Endothelial cell of umbilical vein (primary cell): ENCODE measurements at regions not wholly inside any gene's neighbourhood (a gene's known extent, or its start where the extent isn't known, plus 50 kb on each side); places are given as distances from the start of the nearest gene placed in this dataset.

Source experiments
- BruUV-seq: library from RNA; stranded (reverse); fragments of 400-500 nt; replicated peaks from 2 replicates; lab custom pipeline; 2021; lab: Mats Ljungman, UMichigan
- CTCF ChIA-PET: fragments of 300-600, 350-600 bp; sonication (Branson Sonifier 250); formaldehyde crosslinking; loops from one replicate; lab custom pipeline; 2021; ENCODE audit warnings: antibody characterized with exemption, inconsistent platforms; lab: Charles Lee
- POLR2A ChIA-PET: fragments of 300-600, 350-600 bp; sonication (Branson Sonifier 250); formaldehyde crosslinking; loops from one replicate; lab custom pipeline; 2021; ENCODE audit warnings: antibody characterized with exemption, inconsistent platforms; lab: Charles Lee
- DNase-seq: peaks from one replicate; pipeline ENCODE4 v3.0.0-alpha.2; 2011; ENCODE audit warnings: low read depth, low spot score
- FAIRE-seq: peaks from 2 replicates; lab custom pipeline; 2011; peaks lifted over from hg19 to GRCh38; lab: Jason Lieb, UNC
- H2AFZ ChIP-seq: 2 replicates; pipeline ENCODE4 v1.6.0; 2012; ENCODE audit warnings: low read depth, low read length, control low read depth, inconsistent platforms
- H3K27ac ChIP-seq: 2 replicates; pipeline ENCODE4 v1.5.1; 2011; ENCODE audit warnings: low read depth, mild to moderate bottlenecking, control low read depth, low read length, moderate library complexity; ENCODE audit not compliant: insufficient read depth
- H3K27me3 ChIP-seq, 2 experiments: 2 replicates each; pipeline versions ENCODE4 v1.6.0 to v1.6.1; 2011; ENCODE audit warnings: low read length in 2 of 2, mixed read lengths in 1 of 2; ENCODE audit not compliant: control insufficient read depth in 2 of 2, insufficient read depth in 2 of 2
- H3K36me3 ChIP-seq, 2 experiments: 2 replicates in 1 of 2; 3 replicates in 1 of 2; pipeline ENCODE4 v1.5.1; 2011; ENCODE audit warnings: low read length in 2 of 2, mild to moderate bottlenecking in 1 of 2, moderate library complexity in 1 of 2; ENCODE audit not compliant: control insufficient read depth in 2 of 2, insufficient read depth in 2 of 2; ENCODE audit errors: extremely low read depth in 1 of 2
- H3K4me1 ChIP-seq: 3 replicates; pipeline ENCODE4 v1.5.1; 2011; ENCODE audit warnings: mild to moderate bottlenecking, low read length; ENCODE audit not compliant: control insufficient read depth, insufficient read depth; ENCODE audit errors: extremely low read depth
- H3K4me2 ChIP-seq: 2 replicates; pipeline ENCODE4 v1.6.1; 2011; ENCODE audit warnings: low read length, control low read depth, mixed read lengths; ENCODE audit not compliant: insufficient read depth
- H3K4me3 ChIP-seq, 3 experiments: fragments of 200-600 bp in 1 of 3; sonication (generic), shearing (Covaris generic) in 1 of 3; replicated peaks in 1 of 3; 2 replicates each; pipeline ENCODE4 v1.5.1; 2011 to 2016; ENCODE audit warnings: control low read depth in 3 of 3, low read length in 3 of 3, mild to moderate bottlenecking in 2 of 3, inconsistent platforms in 1 of 3, low read depth in 1 of 3, moderate library complexity in 1 of 3; ENCODE audit not compliant: insufficient read depth in 1 of 3
- H3K79me2 ChIP-seq: 2 replicates; pipeline ENCODE4 v1.6.0; 2012; ENCODE audit warnings: low read length, inconsistent platforms; ENCODE audit not compliant: control insufficient read depth, insufficient read depth
- H3K9ac ChIP-seq: replicated peaks from 2 replicates; pipeline ENCODE3; 2011; ENCODE audit warnings: low read length, control low read depth; ENCODE audit not compliant: insufficient read depth; ENCODE audit errors: extremely low read depth
- H3K9me1 ChIP-seq: replicated peaks from 3 replicates; pipeline ENCODE4 v1.6.0; 2011; ENCODE audit warnings: mild to moderate bottlenecking, low read length; ENCODE audit not compliant: control insufficient read depth, insufficient read depth; ENCODE audit errors: extremely low read depth
- H3K9me3 ChIP-seq: replicated peaks from 2 replicates; pipeline ENCODE4 v1.5.1; 2012; ENCODE audit warnings: low read length, inconsistent platforms; ENCODE audit not compliant: control insufficient read depth, insufficient read depth
- H4K20me1 ChIP-seq: replicated peaks from 2 replicates; pipeline ENCODE3; 2011; ENCODE audit warnings: mild to moderate bottlenecking, low read length; ENCODE audit not compliant: control insufficient read depth, insufficient read depth; ENCODE audit errors: extremely low read depth
- EZH2 ChIP-seq: IDR thresholded peaks from 2 replicates; pipeline ENCODE4 v1.6.1; 2012; ENCODE audit warnings: borderline replicate concordance, low read depth, mild to moderate bottlenecking, moderate library complexity, low read length, inconsistent platforms; ENCODE audit not compliant: severe bottlenecking
- FOS ChIP-seq: IDR thresholded peaks from 2 replicates; pipeline ENCODE4 v1.6.1; 2011; ENCODE audit warnings: mild to moderate bottlenecking, low read length, moderate library complexity, borderline replicate concordance; ENCODE audit not compliant: insufficient read depth
- JUN ChIP-seq: IDR thresholded peaks from 2 replicates; pipeline ENCODE4 v1.6.1; 2011; ENCODE audit warnings: borderline replicate concordance, low read depth; ENCODE audit not compliant: insufficient read length, insufficient read depth
- MAX ChIP-seq: IDR thresholded peaks from 2 replicates; pipeline ENCODE4 v1.6.1; 2011; ENCODE audit not compliant: insufficient read depth, insufficient read length
- MYC ChIP-seq: IDR thresholded peaks from one replicate; pipeline ENCODE4 v1.6.1; 2011; ENCODE audit warnings: mild to moderate bottlenecking, low read depth, low read length
- POLR2A ChIP-seq: IDR thresholded peaks from 2 replicates; pipeline ENCODE4 v1.6.1; 2012; ENCODE audit warnings: low read depth, mild to moderate bottlenecking, control low read depth, low read length
- POLR2AphosphoS5 ChIP-seq: IDR thresholded peaks from 2 replicates; pipeline ENCODE4 v1.6.1; 2012; ENCODE audit warnings: low read depth, mild to moderate bottlenecking, control low read depth, low read length, moderate library complexity; ENCODE audit not compliant: insufficient read depth
- dilution Hi-C: fragments of 300-500 bp; cut with MboI; formaldehyde crosslinking; loops from one replicate; pipeline ENCODE4 v1.15.0; 2019; ENCODE audit warnings: low sequenced_read_pairs; ENCODE audit not compliant: extremely low pct_ligation_motif_present
- intact Hi-C: fragments of 100-400 bp; cut with micrococcal nuclease; formaldehyde crosslinking; loops from one replicate; pipeline ENCODE4 v1.10.0; 2022
- TF ChIP-seq, protein P1 (sequence below), 2 donors: IDR thresholded peaks; 1 replicate in 1 of 2; 2 replicates in 1 of 2; pipeline ENCODE4 v1.5.1; 2011; ENCODE audit warnings: low read length in 2 of 2, mild to moderate bottlenecking in 2 of 2, moderate library complexity in 2 of 2, control low read depth in 1 of 2, inconsistent platforms in 1 of 2, low read depth in 1 of 2; ENCODE audit not compliant: insufficient read depth in 1 of 2; ENCODE audit errors: extremely low read depth in 1 of 2

DNA sequence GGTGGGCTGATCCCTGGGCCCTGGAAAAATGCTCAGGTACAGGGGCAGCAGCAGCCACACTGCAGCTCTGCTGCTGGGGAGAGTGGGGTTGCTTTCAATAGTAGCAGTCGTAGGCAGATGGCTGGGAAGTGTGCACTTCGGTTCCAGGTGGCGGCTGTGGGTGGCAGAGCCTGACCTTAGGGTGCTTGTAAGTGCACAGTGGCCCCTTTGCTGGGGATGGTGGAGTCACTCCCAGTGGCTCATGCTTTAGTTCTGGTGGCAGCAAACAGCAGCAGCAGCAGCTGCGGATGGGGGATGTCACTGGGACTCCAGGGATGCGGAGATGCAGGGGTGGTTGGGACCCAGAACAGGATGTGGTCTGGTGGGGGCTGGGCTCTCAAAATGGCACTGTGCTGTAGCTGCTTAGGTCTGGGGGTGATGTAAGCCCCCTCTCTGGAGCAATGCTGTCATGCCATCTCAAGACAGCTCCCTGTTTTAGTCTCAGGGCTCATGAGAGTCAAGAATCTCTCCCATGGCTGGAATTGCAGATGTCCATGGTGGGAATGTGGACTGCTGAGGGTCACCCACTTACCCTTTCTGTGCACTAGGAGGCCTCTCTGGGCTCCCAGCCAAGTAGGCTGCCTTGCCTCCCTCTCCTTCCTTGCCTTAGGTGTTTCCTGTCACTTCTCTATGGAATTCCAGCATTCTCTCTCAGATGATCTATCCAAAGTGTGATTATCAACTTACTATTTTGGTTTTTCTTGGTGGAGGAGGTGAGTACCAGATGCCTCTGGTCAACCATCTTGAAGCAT is 146.7 kb upstream of the SLC22A23 start:
- intact Hi-C loops (no loop called here), dilution Hi-C loops (no loop called here)
- Histone ChIP-seq H3K79me2 (no peaks in the 10 kb centered on the region), H3K4me1 (no peaks in the 10 kb centered on the region), H3K36me3 (no peaks in the 10 kb centered on the region), H2AFZ (no peak overlapping the region), H3K4me2 (no peak overlapping the region), H3K9me1 (no peaks in the 10 kb centered on the region), H3K27me3 (peaks cover 0 to 6% of the 10 kb centered on the region in 2 experiments), H4K20me1 (no peaks in the 10 kb centered on the region), H3K4me3 (no peak overlapping the region), H3K9me3 (no peaks in the 10 kb centered on the region), H3K27ac (no peak overlapping the region), H3K9ac (no peak overlapping the region)
- CTCF ChIA-PET, result interaction anchor here (1.0 kb wide), 1 partner anchor 8 kb away, joined by 3 read pairs; no protein-coding TSS in a partner anchor
- TF ChIP-seq POLR2A (no peak), MAX (no peak), JUN (no peak), FOS (no peak), EZH2 (no peak), POLR2AphosphoS5 (no peak), MYC (no peak)
- TF ChIP-seq, protein P1, sequence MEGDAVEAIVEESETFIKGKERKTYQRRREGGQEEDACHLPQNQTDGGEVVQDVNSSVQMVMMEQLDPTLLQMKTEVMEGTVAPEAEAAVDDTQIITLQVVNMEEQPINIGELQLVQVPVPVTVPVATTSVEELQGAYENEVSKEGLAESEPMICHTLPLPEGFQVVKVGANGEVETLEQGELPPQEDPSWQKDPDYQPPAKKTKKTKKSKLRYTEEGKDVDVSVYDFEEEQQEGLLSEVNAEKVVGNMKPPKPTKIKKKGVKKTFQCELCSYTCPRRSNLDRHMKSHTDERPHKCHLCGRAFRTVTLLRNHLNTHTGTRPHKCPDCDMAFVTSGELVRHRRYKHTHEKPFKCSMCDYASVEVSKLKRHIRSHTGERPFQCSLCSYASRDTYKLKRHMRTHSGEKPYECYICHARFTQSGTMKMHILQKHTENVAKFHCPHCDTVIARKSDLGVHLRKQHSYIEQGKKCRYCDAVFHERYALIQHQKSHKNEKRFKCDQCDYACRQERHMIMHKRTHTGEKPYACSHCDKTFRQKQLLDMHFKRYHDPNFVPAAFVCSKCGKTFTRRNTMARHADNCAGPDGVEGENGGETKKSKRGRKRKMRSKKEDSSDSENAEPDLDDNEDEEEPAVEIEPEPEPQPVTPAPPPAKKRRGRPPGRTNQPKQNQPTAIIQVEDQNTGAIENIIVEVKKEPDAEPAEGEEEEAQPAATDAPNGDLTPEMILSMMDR (IDR thresholded peaks at IDR 0.05; ENCODE audit: extremely low read depth in 1 of 2, insufficient read depth in 1 of 2, low read depth in 1 of 2, low read length in 2 of 2), result peak in 1 of 2 donors; percentile 18
- BruUV-seq, result no TSS peak
- POLR2A ChIA-PET, result no interaction called here
- DNase-seq (peak; percentile 23), FAIRE-seq (no peak)
